ENCODE measurements at regions not wholly inside any gene's neighbourhood (a gene's known extent, or its start where the extent isn't known, plus 50 kb on each side); places are given as distances from the start of the nearest gene placed in this dataset.

- no peak overlapping the region for H3K27ac ChIP-seq (ENCODE audit: low read depth, low read length)
- H3K4me1 ChIP-seq (ENCODE audit: control insufficient read depth, insufficient read depth, low read length) = peaks cover 22% of the 10 kb centered on the region
- H3K36me3 ChIP-seq (ENCODE audit: control insufficient read depth, insufficient read depth, low read length) = no peaks in the 10 kb centered on the region
- no peaks in the 10 kb centered on the region for H3K27me3 ChIP-seq (ENCODE audit: control insufficient read depth, insufficient read depth, low read length)
- H3K9me3 ChIP-seq (ENCODE audit: control insufficient read depth, insufficient read depth, low read depth, low read length) = no peaks in the 10 kb centered on the region
- H3K9ac ChIP-seq (ENCODE audit: low read length) = no peak overlapping the region
- H3K4me3 ChIP-seq (ENCODE audit: low read depth, low read length) = no peak overlapping the region
These were observed 147.2 kb downstream of the CTTN start for GRCh38 chr11:70545610-70545912.

GRCh38 chr11:70546191-70546940 lies 148.0 kb downstream of the CTTN start:
- no peaks in the 10 kb centered on the region for H3K27me3 ChIP-seq (ENCODE audit: control insufficient read depth, insufficient read depth, low read length)
- no peak overlapping the region for H3K4me3 ChIP-seq (ENCODE audit: low read depth, low read length)
- no peaks in the 10 kb centered on the region for H3K36me3 ChIP-seq (ENCODE audit: control insufficient read depth, insufficient read depth, low read length)
- H3K9ac ChIP-seq (ENCODE audit: low read length) = no peak overlapping the region
- H3K9me3 ChIP-seq (ENCODE audit: control insufficient read depth, insufficient read depth, low read depth, low read length) = no peaks in the 10 kb centered on the region
- no peak overlapping the region for H3K27ac ChIP-seq (ENCODE audit: low read depth, low read length)
- peaks cover 26% of the 10 kb centered on the region for H3K4me1 ChIP-seq (ENCODE audit: control insufficient read depth, insufficient read depth, low read length)

- H3K27ac ChIP-seq (ENCODE audit: low read depth, low read length) = no peak overlapping the region
- H3K4me1 ChIP-seq (ENCODE audit: control insufficient read depth, insufficient read depth, low read length) = peaks cover 33% of the 10 kb centered on the region
- no peak overlapping the region for H3K4me3 ChIP-seq (ENCODE audit: low read depth, low read length)
- H3K9me3 ChIP-seq (ENCODE audit: control insufficient read depth, insufficient read depth, low read depth, low read length) = no peaks in the 10 kb centered on the region
- no peaks in the 10 kb centered on the region for H3K36me3 ChIP-seq (ENCODE audit: control insufficient read depth, insufficient read depth, low read length)
- no peaks in the 10 kb centered on the region for H3K27me3 ChIP-seq (ENCODE audit: control insufficient read depth, insufficient read depth, low read length)
- no peak overlapping the region for H3K9ac ChIP-seq (ENCODE audit: low read length)
These were observed 149.1 kb downstream of the CTTN start for GRCh38 chr11:70547386-70547785.

GRCh38 chr11:70547821-70548670 lies 149.7 kb downstream of the CTTN start:
- no peaks in the 10 kb centered on the region for H3K36me3 ChIP-seq (ENCODE audit: control insufficient read depth, insufficient read depth, low read length)
- no peak overlapping the region for H3K9ac ChIP-seq (ENCODE audit: low read length)
- no peaks in the 10 kb centered on the region for H3K27me3 ChIP-seq (ENCODE audit: control insufficient read depth, insufficient read depth, low read length)
- H3K27ac ChIP-seq (ENCODE audit: low read depth, low read length) = no peak overlapping the region
- H3K9me3 ChIP-seq (ENCODE audit: control insufficient read depth, insufficient read depth, low read depth, low read length) = no peaks in the 10 kb centered on the region
- no peak overlapping the region for H3K4me3 ChIP-seq (ENCODE audit: low read depth, low read length)
- peaks cover 33% of the 10 kb centered on the region for H3K4me1 ChIP-seq (ENCODE audit: control insufficient read depth, insufficient read depth, low read length)

GRCh38 chr11:70548976-70549375 lies 150.6 kb downstream of the CTTN start:
- no peaks in the 10 kb centered on the region for H3K9me3 ChIP-seq (ENCODE audit: control insufficient read depth, insufficient read depth, low read depth, low read length)
- H3K4me3 ChIP-seq (ENCODE audit: low read depth, low read length) = no peak overlapping the region
- peaks cover 33% of the 10 kb centered on the region for H3K4me1 ChIP-seq (ENCODE audit: control insufficient read depth, insufficient read depth, low read length)
- H3K9ac ChIP-seq (ENCODE audit: low read length) = no peak overlapping the region
- no peaks in the 10 kb centered on the region for H3K27me3 ChIP-seq (ENCODE audit: control insufficient read depth, insufficient read depth, low read length)
- no peak overlapping the region for H3K27ac ChIP-seq (ENCODE audit: low read depth, low read length)
- H3K36me3 ChIP-seq (ENCODE audit: control insufficient read depth, insufficient read depth, low read length) = no peaks in the 10 kb centered on the region

- no peaks in the 10 kb centered on the region for H3K9me3 ChIP-seq (ENCODE audit: control insufficient read depth, insufficient read depth, low read depth, low read length)
- H3K27me3 ChIP-seq (ENCODE audit: control insufficient read depth, insufficient read depth, low read length) = no peaks in the 10 kb centered on the region
- no peak overlapping the region for H3K4me3 ChIP-seq (ENCODE audit: low read depth, low read length)
- no peak overlapping the region for H3K9ac ChIP-seq (ENCODE audit: low read length)
- H3K36me3 ChIP-seq (ENCODE audit: control insufficient read depth, insufficient read depth, low read length) = no peaks in the 10 kb centered on the region
- no peak overlapping the region for H3K27ac ChIP-seq (ENCODE audit: low read depth, low read length)
- H3K4me1 ChIP-seq (ENCODE audit: control insufficient read depth, insufficient read depth, low read length) = peaks cover 33% of the 10 kb centered on the region
These were observed 151.1 kb downstream of the CTTN start for GRCh38 chr11:70549386-70549785.

- Histone ChIP-seq H3K9me3 (ENCODE audit: control insufficient read depth, insufficient read depth, low read depth, low read length) (no peaks in the 10 kb centered on the region), H3K27me3 (ENCODE audit: control insufficient read depth, insufficient read depth, low read length) (no peaks in the 10 kb centered on the region), H3K4me3 (ENCODE audit: low read depth, low read length) (no peak overlapping the region), H3K4me1 (ENCODE audit: control insufficient read depth, insufficient read depth, low read length) (peaks cover 30% of the 10 kb centered on the region), H3K9ac (ENCODE audit: low read length) (no peak overlapping the region), H3K36me3 (ENCODE audit: control insufficient read depth, insufficient read depth, low read length) (no peaks in the 10 kb centered on the region), H3K27ac (ENCODE audit: low read depth, low read length) (no peak overlapping the region)
These were observed 151.5 kb downstream of the CTTN start for GRCh38 chr11:70549796-70550195.

- Histone ChIP-seq H3K27me3 (ENCODE audit: control insufficient read depth, insufficient read depth, low read length) (no peaks in the 10 kb centered on the region), H3K36me3 (ENCODE audit: control insufficient read depth, insufficient read depth, low read length) (no peaks in the 10 kb centered on the region), H3K9ac (ENCODE audit: low read length) (no peak overlapping the region), H3K4me1 (ENCODE audit: control insufficient read depth, insufficient read depth, low read length) (peaks cover 22% of the 10 kb centered on the region), H3K27ac (ENCODE audit: low read depth, low read length) (no peak overlapping the region), H3K4me3 (ENCODE audit: low read depth, low read length) (no peak overlapping the region), H3K9me3 (ENCODE audit: control insufficient read depth, insufficient read depth, low read depth, low read length) (no peaks in the 10 kb centered on the region)
These were observed 152.3 kb downstream of the CTTN start for GRCh38 chr11:70550456-70551195.

GRCh38 chr11:70551351-70552166 lies 153.2 kb downstream of the CTTN start:
- peaks cover 14% of the 10 kb centered on the region for H3K4me1 ChIP-seq (ENCODE audit: control insufficient read depth, insufficient read depth, low read length)
- H3K27ac ChIP-seq (ENCODE audit: low read depth, low read length) = no peak overlapping the region
- H3K9me3 ChIP-seq (ENCODE audit: control insufficient read depth, insufficient read depth, low read depth, low read length) = no peaks in the 10 kb centered on the region
- H3K4me3 ChIP-seq (ENCODE audit: low read depth, low read length) = no peak overlapping the region
- no peaks in the 10 kb centered on the region for H3K36me3 ChIP-seq (ENCODE audit: control insufficient read depth, insufficient read depth, low read length)
- H3K27me3 ChIP-seq (ENCODE audit: control insufficient read depth, insufficient read depth, low read length) = no peaks in the 10 kb centered on the region
- no peak overlapping the region for H3K9ac ChIP-seq (ENCODE audit: low read length)

- H3K9ac ChIP-seq (ENCODE audit: low read length) = no peak overlapping the region
- no peaks in the 10 kb centered on the region for H3K9me3 ChIP-seq (ENCODE audit: control insufficient read depth, insufficient read depth, low read depth, low read length)
- H3K36me3 ChIP-seq (ENCODE audit: control insufficient read depth, insufficient read depth, low read length) = no peaks in the 10 kb centered on the region
- H3K4me1 ChIP-seq (ENCODE audit: control insufficient read depth, insufficient read depth, low read length) = peaks cover 14% of the 10 kb centered on the region; the same call in 1 of the 2 replicates
- no peak overlapping the region for H3K27ac ChIP-seq (ENCODE audit: low read depth, low read length)
- no peak overlapping the region for H3K4me3 ChIP-seq (ENCODE audit: low read depth, low read length)
- no peaks in the 10 kb centered on the region for H3K27me3 ChIP-seq (ENCODE audit: control insufficient read depth, insufficient read depth, low read length)
These were observed 154.1 kb downstream of the CTTN start for GRCh38 chr11:70552167-70553150.

Measured in HUES6 (cell line).